Esophagus muscularis mucosa (tissue), 4 donors: ENCODE measurements at regions not wholly inside any gene's neighbourhood (a gene's known extent, or its start where the extent isn't known, plus 50 kb on each side); places are given as distances from the start of the nearest gene placed in this dataset.

Source experiments
- DNase-seq: peaks from one replicate; pipeline ENCODE4 v3.0.0-alpha.2; 2017; ENCODE audit errors: extremely low spot score
- H3K27ac ChIP-seq, 4 donors: fragments of 200-600 bp; sonication (generic); replicated peaks in 1 of 4; 1 replicate in 3 of 4; 2 replicates in 1 of 4; pipeline ENCODE4 v1.5.1; 2016 to 2019; ENCODE audit warnings: mild to moderate bottlenecking in 1 of 4
- H3K27me3 ChIP-seq, 4 donors: fragments of 200-600 bp; sonication (generic); one replicate each; pipeline versions ENCODE4 v1.5.1 to v1.6.0; 2016 to 2019
- H3K36me3 ChIP-seq, 4 donors: fragments of 200-600 bp; sonication (generic); one replicate each; pipeline ENCODE4 v1.5.1; 2016 to 2019
- H3K4me1 ChIP-seq, 4 donors: fragments of 200-600 bp; sonication (generic); one replicate each; pipeline ENCODE4 v1.5.1; 2016 to 2019
- H3K4me3 ChIP-seq, 4 donors: fragments of 200-600 bp; sonication (generic); 1 replicate in 2 of 4; 2 replicates in 2 of 4; pipeline ENCODE4 v1.5.1; 2016 to 2019; ENCODE audit warnings: mild to moderate bottlenecking in 4 of 4, moderate library complexity in 1 of 4
- H3K9me3 ChIP-seq, 4 donors: fragments of 200-600 bp; sonication (generic); 1 replicate in 3 of 4; 2 replicates in 1 of 4; pipeline ENCODE4 v1.5.1; 2016 to 2019
- CTCF ChIP-seq, 3 experiments: fragments of 200-600 bp in 2 of 3; fragments of 450-650 bp in 1 of 3; sonication (generic) in 2 of 3; IDR thresholded peaks; one replicate each; pipeline ENCODE4 v1.5.1; 2017 to 2019; ENCODE audit warnings: antibody characterized with exemption in 3 of 3, mild to moderate bottlenecking in 2 of 3, moderate library complexity in 1 of 3
- EP300 ChIP-seq: sonication (generic); formaldehyde crosslinking; IDR thresholded peaks from one replicate; pipeline ENCODE4 v1.6.1; 2017; ENCODE audit warnings: antibody characterized with exemption
- POLR2A ChIP-seq: fragments of 450-650 bp; IDR thresholded peaks from one replicate; pipeline ENCODE4 v1.6.1; 2017; ENCODE audit warnings: antibody characterized with exemption, moderate library complexity, mild to moderate bottlenecking, low read depth
- POLR2AphosphoS5 ChIP-seq, 2 donors: sonication (generic); formaldehyde crosslinking; IDR thresholded peaks; one replicate each; pipeline ENCODE4 v1.6.1; 2017; ENCODE audit warnings: antibody characterized with exemption in 2 of 2
- WGBS: methylation state at CpG from one replicate; pipeline ENCODE4 v1.1.5; 2018; 5-methylcytosine and 5-hydroxymethylcytosine counted together
- intact Hi-C: fragments of 100-400 bp; cut with DNase I; formaldehyde crosslinking; loops from one replicate; pipeline ENCODE4 v1.15.1; 2023

- H3K9me3 ChIP-seq = no peaks in the 10 kb centered on the region
- peaks cover 0 to 17% (median 2%) of the 10 kb centered on the region in 4 donors for H3K27me3 ChIP-seq
- H3K4me1 ChIP-seq = peaks cover 0 to 14% (median 10%) of the 10 kb centered on the region in 4 donors
- intact Hi-C loops = no loop called here
- peak; percentile 29 for DNase-seq
- TF ChIP-seq CTCF (IDR thresholded peaks at IDR 0.05) (no peak), POLR2A (no peak), EP300 (no peak), POLR2AphosphoS5 (IDR thresholded peaks at IDR 0.05) (no peak)
- H3K36me3 ChIP-seq = no peaks in the 10 kb centered on the region
- H3K4me3 ChIP-seq = no peak overlapping the region
- no peak overlapping the region for H3K27ac ChIP-seq
- WGBS = 86% methylated on average over 1 of the region's 1 CpG
Observed at GRCh38 chr18:57211776-57212175, 64.9 kb downstream of the BOD1L2 start.

DNA sequence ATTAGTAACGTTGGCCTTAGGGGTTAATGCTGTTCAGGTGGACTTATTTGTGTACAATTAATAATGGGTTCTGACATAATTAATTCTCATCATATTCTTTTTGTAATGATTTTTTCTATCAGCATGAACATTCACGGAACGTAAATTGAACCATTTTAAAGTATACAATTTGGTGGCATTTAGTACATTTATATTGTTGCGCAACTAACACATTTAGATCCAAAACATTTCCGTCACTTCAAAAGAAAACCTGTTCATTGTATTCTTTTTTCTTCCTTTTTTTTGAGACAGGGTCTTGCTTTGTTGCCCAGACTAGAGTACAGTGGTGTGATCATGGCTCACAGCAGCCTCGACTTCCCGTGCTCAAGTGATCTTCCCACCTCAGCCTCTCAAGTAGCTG lies 65.8 kb downstream of the BOD1L2 start:
- intact Hi-C loops = no loop called here
- Histone ChIP-seq H3K27me3 (peaks cover 0 to 17% (median 2%) of the 10 kb centered on the region in 4 donors), H3K9me3 (no peaks in the 10 kb centered on the region), H3K36me3 (no peaks in the 10 kb centered on the region), H3K27ac (no peak overlapping the region), H3K4me1 (peaks cover 0 to 14% (median 10%) of the 10 kb centered on the region in 4 donors), H3K4me3 (no peak overlapping the region)
- TF ChIP-seq POLR2A (no peak), EP300 (no peak), CTCF (IDR thresholded peaks at IDR 0.05) (no peak), POLR2AphosphoS5 (IDR thresholded peaks at IDR 0.05) (no peak)
- DNase-seq = no peak
- WGBS = 87% methylated on average over 7 of the region's 7 CpGs

DNA sequence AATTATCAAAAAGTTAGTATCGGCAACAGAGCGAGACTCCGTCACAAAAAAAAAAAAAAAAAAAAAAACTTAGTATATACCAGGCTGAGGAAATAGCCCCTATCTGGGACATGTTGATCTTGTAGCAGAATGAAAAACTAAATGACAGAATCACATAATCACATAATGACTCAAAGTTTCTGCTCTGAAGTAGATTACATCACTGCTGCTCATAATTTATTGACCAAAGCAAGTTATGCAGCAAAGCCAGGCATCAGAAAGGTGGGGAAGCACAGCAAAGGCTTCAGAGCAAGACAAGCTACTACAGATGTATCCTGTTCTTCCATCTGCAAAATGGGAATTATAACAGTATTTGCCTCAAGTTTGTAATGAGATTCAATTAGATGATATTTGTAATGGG lies 68.1 kb downstream of the BOD1L2 start:
- 94% methylated on average over 3 of the region's 3 CpGs for WGBS
- peaks cover 0 to 9% (median 6%) of the 10 kb centered on the region in 4 donors for H3K4me1 ChIP-seq
- H3K9me3 ChIP-seq = no peaks in the 10 kb centered on the region
- H3K27ac ChIP-seq = no peak overlapping the region
- DNase-seq = peak; percentile 21
- H3K27me3 ChIP-seq = peaks cover 0 to 7% (median under 1%) of the 10 kb centered on the region in 4 donors
- intact Hi-C loops = no loop called here
- TF ChIP-seq POLR2A = no peak
- no peak for TF ChIP-seq CTCF (IDR thresholded peaks at IDR 0.05)
- TF ChIP-seq POLR2AphosphoS5 (IDR thresholded peaks at IDR 0.05) = no peak
- H3K4me3 ChIP-seq = no peak overlapping the region
- H3K36me3 ChIP-seq = no peaks in the 10 kb centered on the region

- DNase-seq = no peak
- Histone ChIP-seq H3K36me3 (no peaks in the 10 kb centered on the region), H3K4me1 (no peaks in the 10 kb centered on the region), H3K27me3 (peaks cover 0 to 28% (median 0%) of the 10 kb centered on the region in 4 donors), H3K9me3 (no peaks in the 10 kb centered on the region), H3K4me3 (no peak overlapping the region), H3K27ac (no peak overlapping the region)
- TF ChIP-seq CTCF (IDR thresholded peaks at IDR 0.05) (no peak), POLR2AphosphoS5 (IDR thresholded peaks at IDR 0.05) (no peak), POLR2A (no peak), EP300 (no peak)
- intact Hi-C loops = no loop called here
- WGBS = 41% methylated on average over 6 of the region's 6 CpGs
Observed at GRCh38 chr18:57218281-57218680, 71.4 kb downstream of the BOD1L2 start.

DNA sequence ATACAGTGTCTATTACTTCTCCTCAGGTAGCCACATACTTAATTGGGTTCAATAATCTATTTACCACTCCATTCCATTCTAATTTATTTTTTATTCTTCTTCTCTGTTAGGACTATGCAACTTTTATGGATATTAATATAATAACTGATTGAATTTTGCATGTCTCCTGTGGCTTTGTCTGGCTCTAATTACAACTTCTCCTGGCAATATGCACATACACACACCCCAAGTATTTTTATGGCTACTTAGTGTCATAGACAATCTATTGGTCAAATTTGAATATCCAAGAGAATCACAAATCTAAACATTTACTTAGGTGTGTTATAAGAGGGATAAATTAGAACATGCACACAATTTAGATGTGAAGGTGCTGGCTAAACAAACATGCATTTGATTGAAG lies 73.1 kb downstream of the BOD1L2 start:
- Histone ChIP-seq H3K27ac (no peak overlapping the region), H3K4me1 (no peaks in the 10 kb centered on the region), H3K4me3 (no peak overlapping the region), H3K9me3 (no peaks in the 10 kb centered on the region), H3K27me3 (peaks cover 0 to 28% (median 0%) of the 10 kb centered on the region in 4 donors), H3K36me3 (no peaks in the 10 kb centered on the region)
- no peak for DNase-seq
- intact Hi-C loops = no loop called here
- TF ChIP-seq POLR2A (no peak), EP300 (no peak)
